ENCODE measurements at regions not wholly inside any gene's neighbourhood (a gene's known extent, or its start where the extent isn't known, plus 50 kb on each side); places are given as distances from the start of the nearest gene placed in this dataset.

GRCh38 chr1:110765640-110766335 is 91.0 kb upstream of the KCNA3 start:
- no peak for DNase-seq (ENCODE audit: low read depth in 2 of 2)

- DNase-seq (ENCODE audit: low read depth in 2 of 2): no peak
These were observed 88.4 kb upstream of the KCNA3 start for GRCh38 chr1:110763149-110763548.

- DNase-seq (ENCODE audit: low read depth in 2 of 2): no peak
These were observed 85.6 kb upstream of the KCNA3 start for GRCh38 chr1:110760321-110760720.

GRCh38 chr1:110756506-110756905 is 81.8 kb upstream of the KCNA3 start:
- DNase-seq (ENCODE audit: low read depth in 2 of 2): no peak

- no peak for DNase-seq (ENCODE audit: low read depth in 2 of 2)
These were observed 78.4 kb upstream of the KCNA3 start for GRCh38 chr1:110752941-110753725.

- no peak for DNase-seq (ENCODE audit: low read depth in 2 of 2)
These were observed 75.8 kb upstream of the KCNA3 start for GRCh38 chr1:110750562-110750961.

GRCh38 chr1:110749960-110750359 is 75.2 kb upstream of the KCNA3 start:
- DNase-seq (ENCODE audit: low read depth in 2 of 2): no peak

- DNase-seq (ENCODE audit: low read depth in 2 of 2): no peak
These were observed 72.0 kb upstream of the KCNA3 start for GRCh38 chr1:110746644-110747259.

- no peak for DNase-seq (ENCODE audit: low read depth in 2 of 2)
These were observed 68.7 kb upstream of the KCNA3 start for GRCh38 chr1:110743397-110743796.

- DNase-seq (ENCODE audit: low read depth in 2 of 2): no peak
These were observed 62.3 kb upstream of the KCNA3 start for GRCh38 chr1:110736900-110737605.

GRCh38 chr1:110734133-110734680 is 59.5 kb upstream of the KCNA3 start:
- no peak for DNase-seq (ENCODE audit: low read depth in 2 of 2)

- DNase-seq (ENCODE audit: low read depth in 2 of 2): no peak
These were observed 56.8 kb upstream of the KCNA3 start for GRCh38 chr1:110731529-110731928.

GRCh38 chr1:110728388-110729001 is 53.8 kb upstream of the KCNA3 start:
- DNase-seq (ENCODE audit: low read depth in 2 of 2): no peak

GRCh38 chr1:110727246-110727645 is 52.5 kb upstream of the KCNA3 start:
- no peak for DNase-seq (ENCODE audit: low read depth in 2 of 2)

GRCh38 chr1:110726755-110727154 is 52.0 kb upstream of the KCNA3 start:
- DNase-seq (ENCODE audit: low read depth in 2 of 2): no peak

Measured in fibroblast of skin of left biceps (primary cell).